ENCODE measurements at regions not wholly inside any gene's neighbourhood (a gene's known extent, or its start where the extent isn't known, plus 50 kb on each side); places are given as distances from the start of the nearest gene placed in this dataset.

DNA sequence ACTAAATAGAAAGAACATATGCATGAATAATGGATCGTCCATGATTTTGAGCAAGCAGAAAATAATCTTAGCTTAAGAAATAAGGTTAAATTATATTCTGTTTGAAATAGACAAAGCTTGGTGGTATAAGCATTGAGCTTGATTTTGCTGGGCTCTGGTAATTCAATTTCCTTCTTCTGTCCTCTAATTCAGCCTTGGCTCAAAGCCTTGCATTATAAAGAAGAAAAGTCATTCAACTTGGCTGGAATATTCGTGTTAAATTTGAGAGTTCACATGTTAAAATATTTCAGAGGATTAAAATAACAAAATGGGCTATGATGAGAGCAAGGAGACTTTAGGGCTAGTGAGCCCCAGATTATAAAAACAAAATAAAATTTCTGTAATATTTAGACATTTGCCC, 415.4 kb upstream of the PCDH20 start:
- TF ChIP-seq POLR2AphosphoS5 (IDR thresholded peaks at IDR 0.05; ENCODE audit: low read depth) (no peak), CTCF (conservative IDR thresholded peaks at IDR 0.05; ENCODE audit: low read depth in 2 of 2) (no peak), EZH2phosphoT487 (IDR thresholded peaks at IDR 0.05; ENCODE audit: unreplicated experiment) (no peak), EZH2 (IDR thresholded peaks at IDR 0.05; ENCODE audit: low read depth, unreplicated experiment) (no peak), CREB1 (CRISPR knock-in tag; IDR thresholded peaks at IDR 0.05; ENCODE audit: low read depth) (no peak), ZNF114 (CRISPR knock-in tag; IDR thresholded peaks at IDR 0.05) (no peak), REST (IDR thresholded peaks at IDR 0.05; ENCODE audit: unreplicated experiment) (no peak)

Measured in GM23338 (cell line).